ENCODE measurements at regions not wholly inside any gene's neighbourhood (a gene's known extent, or its start where the extent isn't known, plus 50 kb on each side); places are given as distances from the start of the nearest gene placed in this dataset.
"Not testable (repeated sequence)": the region's sequence is repeated elsewhere in the genome, so short reads cannot be mapped to it uniquely, and the experiment has no call there.

DNA sequence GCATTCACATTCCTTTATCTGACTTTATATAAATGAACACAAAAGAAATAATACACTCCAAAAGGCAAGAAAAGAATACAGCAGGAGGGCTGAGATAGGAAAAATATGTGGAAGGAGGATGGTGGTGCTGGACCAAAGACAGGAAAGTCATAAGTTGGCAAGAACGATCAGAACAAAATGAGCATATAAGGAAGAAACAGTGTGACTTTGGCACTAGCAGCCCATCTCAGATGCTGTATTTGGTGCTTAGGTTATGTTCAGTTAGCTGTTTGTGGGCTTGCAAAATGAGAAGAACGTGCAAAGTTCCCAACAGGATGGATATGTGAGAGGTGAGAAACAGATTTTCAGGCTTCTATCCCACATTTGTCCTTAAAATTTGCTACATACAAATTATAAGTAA is 719.8 kb upstream of the ADGRL4 start:
- Histone ChIP-seq H3K9me3 (ENCODE audit: control insufficient read depth in 5 of 5, low read length in 5 of 5) (no peaks in the 10 kb centered on the region), H3K4me1 (ENCODE audit: control insufficient read depth in 5 of 5, insufficient read depth in 5 of 5, low read length in 5 of 5) (peaks cover 0 to 5% (median 0%) of the 10 kb centered on the region in 5 donors), H3K27ac (ENCODE audit: low read depth, low read length) (no peak overlapping the region), H3K4me3 (ENCODE audit: low read depth in 1 of 5, low read length in 5 of 5) (no peak overlapping the region), H3K36me3 (ENCODE audit: control insufficient read depth in 5 of 5, insufficient read depth in 5 of 5, low read length in 5 of 5) (no peaks in the 10 kb centered on the region), H3K9ac (ENCODE audit: low read length in 5 of 5) (no peak overlapping the region), H3K27me3 (ENCODE audit: control insufficient read depth in 5 of 5, insufficient read depth in 4 of 5, low read length in 5 of 5) (no peaks in the 10 kb centered on the region)

DNA sequence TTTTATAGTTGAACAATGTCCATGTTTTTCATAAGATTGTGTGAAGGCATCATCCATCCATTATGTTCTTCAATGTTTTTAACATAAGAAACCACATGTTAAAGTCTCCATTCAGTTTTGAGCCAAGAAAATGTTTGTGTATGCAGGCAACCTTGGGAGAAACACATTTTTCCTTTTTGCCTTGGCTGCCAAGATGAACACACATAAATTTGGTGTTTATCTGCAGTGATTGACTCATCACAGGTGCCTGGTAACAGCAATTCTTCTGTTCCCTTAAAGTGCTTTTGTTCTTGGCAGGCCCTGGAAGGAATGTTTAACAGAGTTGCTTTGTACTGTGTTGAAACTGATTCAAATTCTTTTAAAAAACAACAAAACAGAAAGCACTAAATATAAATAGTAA is 709.9 kb upstream of the ADGRL4 start:
- Histone ChIP-seq H3K36me3 (ENCODE audit: control insufficient read depth in 5 of 5, insufficient read depth in 5 of 5, low read length in 5 of 5) (no peaks in the 10 kb centered on the region), H3K27ac (ENCODE audit: low read depth, low read length) (no peak overlapping the region), H3K4me1 (ENCODE audit: control insufficient read depth in 5 of 5, insufficient read depth in 5 of 5, low read length in 5 of 5) (no peaks in the 10 kb centered on the region), H3K9me3 (ENCODE audit: control insufficient read depth in 5 of 5, low read length in 5 of 5) (peaks cover 0 to 8% (median 0%) of the 10 kb centered on the region in 5 donors), H3K4me3 (ENCODE audit: low read depth in 1 of 5, low read length in 5 of 5) (no peak overlapping the region), H3K27me3 (ENCODE audit: control insufficient read depth in 5 of 5, insufficient read depth in 4 of 5, low read length in 5 of 5) (no peaks in the 10 kb centered on the region), H3K9ac (ENCODE audit: low read length in 5 of 5) (no peak overlapping the region)

DNA sequence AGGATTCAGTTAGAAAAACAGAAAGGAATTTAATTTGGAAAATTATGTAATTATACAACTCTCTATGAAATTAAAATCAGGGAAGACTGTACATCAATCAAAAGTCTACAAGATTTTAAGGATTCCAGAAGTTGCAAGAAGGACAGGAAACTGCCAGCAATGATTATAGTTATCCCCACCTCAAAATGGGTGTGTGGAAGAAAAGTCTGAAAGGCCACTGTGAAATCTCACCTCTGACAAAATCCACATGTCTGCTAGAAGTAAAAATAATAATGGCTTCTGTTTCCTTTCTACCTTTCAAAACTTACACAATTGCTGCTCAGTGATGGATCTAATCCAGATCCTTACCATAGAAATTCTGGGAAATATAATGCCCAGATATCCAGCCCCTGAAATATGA is 708.1 kb upstream of the ADGRL4 start:
- no peak overlapping the region for H3K27ac ChIP-seq (ENCODE audit: low read depth, low read length)
- H3K27me3 ChIP-seq (ENCODE audit: control insufficient read depth in 5 of 5, insufficient read depth in 4 of 5, low read length in 5 of 5): no peaks in the 10 kb centered on the region
- no peak overlapping the region for H3K4me3 ChIP-seq (ENCODE audit: low read depth in 1 of 5, low read length in 5 of 5)
- no peak overlapping the region for H3K9ac ChIP-seq (ENCODE audit: low read length in 5 of 5)
- no peaks in the 10 kb centered on the region for H3K36me3 ChIP-seq (ENCODE audit: control insufficient read depth in 5 of 5, insufficient read depth in 5 of 5, low read length in 5 of 5)
- no peaks in the 10 kb centered on the region for H3K4me1 ChIP-seq (ENCODE audit: control insufficient read depth in 5 of 5, insufficient read depth in 5 of 5, low read length in 5 of 5)
- peaks cover 0 to 8% (median 0%) of the 10 kb centered on the region in 5 donors for H3K9me3 ChIP-seq (ENCODE audit: control insufficient read depth in 5 of 5, low read length in 5 of 5)

DNA sequence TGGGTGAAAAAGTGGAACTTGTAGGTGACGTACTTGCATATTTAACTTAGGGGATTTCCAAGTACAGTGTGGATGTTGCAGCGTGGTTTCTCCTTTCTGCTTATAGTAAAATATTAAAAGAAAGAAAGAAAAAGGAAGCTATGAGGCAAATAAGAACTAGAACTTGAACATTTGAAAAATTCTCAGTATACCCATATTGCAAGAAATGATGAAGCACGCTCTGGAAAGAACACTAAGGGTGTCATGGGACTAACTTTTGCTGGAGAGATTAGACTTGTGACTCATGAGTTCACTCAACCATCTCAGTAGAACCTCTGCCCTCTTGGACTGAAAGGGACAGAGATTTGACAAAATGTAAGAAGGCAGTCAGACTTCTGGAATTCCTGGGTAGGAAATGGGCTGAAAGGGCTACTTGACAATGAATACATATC is 704.5 kb upstream of the ADGRL4 start:
- no peak overlapping the region for H3K4me3 ChIP-seq (ENCODE audit: low read depth in 1 of 5, low read length in 5 of 5)

DNA sequence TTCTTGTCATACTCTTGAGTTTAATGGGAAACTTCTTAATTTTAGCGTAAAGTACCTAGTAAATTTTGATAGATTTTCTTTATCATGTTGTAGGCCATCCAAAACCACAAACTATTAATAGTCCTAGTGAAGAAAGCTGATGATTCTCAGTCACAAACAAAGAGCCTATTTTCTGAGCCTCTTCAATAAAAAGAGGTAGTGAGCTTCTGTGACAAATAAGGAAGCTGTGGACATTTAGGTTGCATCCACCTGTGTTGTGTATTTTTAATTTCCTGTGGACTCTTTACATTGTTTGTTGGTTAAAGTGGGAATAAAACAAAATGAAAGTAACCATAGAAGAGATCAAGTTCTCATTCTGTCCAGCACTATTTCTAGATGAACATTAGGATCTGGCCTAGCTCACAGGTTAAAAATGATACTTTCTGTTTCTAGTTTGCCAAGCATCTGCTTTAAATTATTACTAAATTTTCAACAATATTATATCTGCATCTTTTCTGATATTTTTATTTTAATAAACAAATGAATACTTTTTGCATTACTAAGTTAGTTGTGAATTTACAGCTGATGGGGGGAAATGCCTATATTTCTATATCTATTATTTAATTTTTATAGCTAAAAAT is 702.2 kb upstream of the ADGRL4 start:
- H3K9ac ChIP-seq (ENCODE audit: low read length in 5 of 5): no peak overlapping the region
- no peaks in the 10 kb centered on the region for H3K27me3 ChIP-seq (ENCODE audit: control insufficient read depth in 5 of 5, insufficient read depth in 4 of 5, low read length in 5 of 5)
- H3K4me3 ChIP-seq (ENCODE audit: low read depth in 1 of 5, low read length in 5 of 5): no peak overlapping the region
- H3K4me1 ChIP-seq (ENCODE audit: control insufficient read depth in 5 of 5, insufficient read depth in 5 of 5, low read length in 5 of 5): no peaks in the 10 kb centered on the region
- no peaks in the 10 kb centered on the region for H3K36me3 ChIP-seq (ENCODE audit: control insufficient read depth in 5 of 5, insufficient read depth in 5 of 5, low read length in 5 of 5)
- no peak overlapping the region for H3K27ac ChIP-seq (ENCODE audit: low read depth, low read length)
- peaks cover 0 to 6% (median 0%) of the 10 kb centered on the region in 5 donors for H3K9me3 ChIP-seq (ENCODE audit: control insufficient read depth in 5 of 5, low read length in 5 of 5)

More for the DNA sequence above, 704.5 kb upstream of the ADGRL4 start:
- no peaks in the 10 kb centered on the region for H3K27me3 ChIP-seq (ENCODE audit: control insufficient read depth in 5 of 5, insufficient read depth in 4 of 5, low read length in 5 of 5)
- no peak overlapping the region for H3K27ac ChIP-seq (ENCODE audit: low read depth, low read length)
- H3K4me1 ChIP-seq (ENCODE audit: control insufficient read depth in 5 of 5, insufficient read depth in 5 of 5, low read length in 5 of 5): no peaks in the 10 kb centered on the region
- H3K36me3 ChIP-seq (ENCODE audit: control insufficient read depth in 5 of 5, insufficient read depth in 5 of 5, low read length in 5 of 5): no peaks in the 10 kb centered on the region
- no peaks in the 10 kb centered on the region for H3K9me3 ChIP-seq (ENCODE audit: control insufficient read depth in 5 of 5, low read length in 5 of 5)
- no peak overlapping the region for H3K9ac ChIP-seq (ENCODE audit: low read length in 5 of 5)

DNA sequence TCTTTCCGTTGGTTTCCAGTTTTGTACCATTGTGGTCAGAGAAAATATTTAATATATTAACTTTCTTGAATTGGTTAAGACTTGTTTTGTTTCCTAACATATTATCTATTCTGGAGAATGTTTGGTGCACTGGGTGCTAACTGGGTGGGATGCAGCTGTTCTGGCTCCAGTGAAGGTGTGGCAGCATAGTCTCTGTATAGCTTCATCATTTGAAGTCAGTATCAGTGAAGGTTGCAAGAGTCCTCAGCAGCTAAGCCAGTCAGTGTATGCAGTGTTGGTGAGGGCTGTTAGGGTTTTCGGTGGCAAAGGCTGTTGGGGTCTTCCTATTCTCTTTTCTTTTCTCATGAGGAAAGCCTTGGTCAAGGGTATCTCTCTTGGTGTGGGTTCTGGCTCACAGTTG is 698.7 kb upstream of the ADGRL4 start:
- Histone ChIP-seq H3K9ac (ENCODE audit: low read length in 5 of 5) (no peak overlapping the region), H3K36me3 (ENCODE audit: control insufficient read depth in 5 of 5, insufficient read depth in 5 of 5, low read length in 5 of 5) (no peaks in the 10 kb centered on the region), H3K4me1 (ENCODE audit: control insufficient read depth in 5 of 5, insufficient read depth in 5 of 5, low read length in 5 of 5) (no peaks in the 10 kb centered on the region), H3K9me3 (ENCODE audit: control insufficient read depth in 5 of 5, low read length in 5 of 5) (peaks cover 0 to 6% (median 0%) of the 10 kb centered on the region in 5 donors), H3K4me3 (ENCODE audit: low read depth in 1 of 5, low read length in 5 of 5) (no peak overlapping the region), H3K27me3 (ENCODE audit: control insufficient read depth in 5 of 5, insufficient read depth in 4 of 5, low read length in 5 of 5) (no peaks in the 10 kb centered on the region), H3K27ac (ENCODE audit: low read depth, low read length) (no peak overlapping the region)

DNA sequence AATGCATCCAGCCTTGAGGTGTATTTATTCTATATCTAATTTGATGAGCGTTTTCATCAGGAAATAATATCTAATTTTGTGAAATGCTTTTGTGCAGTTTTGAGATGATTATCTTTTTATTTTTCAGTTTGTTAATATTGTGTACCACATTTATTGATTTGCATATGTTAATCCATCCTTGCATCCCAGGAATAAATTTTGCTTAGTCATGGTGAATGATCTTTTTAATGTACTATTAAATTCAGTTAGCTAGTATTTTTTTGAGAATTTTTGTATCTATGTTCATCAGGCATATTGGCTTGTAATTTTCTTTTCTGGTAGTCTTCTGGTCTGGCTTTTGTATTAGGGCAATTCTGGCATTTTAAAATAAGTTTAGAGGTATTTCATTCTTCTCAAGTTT is 697.5 kb upstream of the ADGRL4 start:
- no peak overlapping the region for H3K4me3 ChIP-seq (ENCODE audit: low read depth in 1 of 5, low read length in 5 of 5)
- H3K9ac ChIP-seq (ENCODE audit: low read length in 5 of 5): no peak overlapping the region
- no peaks in the 10 kb centered on the region for H3K36me3 ChIP-seq (ENCODE audit: control insufficient read depth in 5 of 5, insufficient read depth in 5 of 5, low read length in 5 of 5)
- H3K9me3 ChIP-seq (ENCODE audit: control insufficient read depth in 5 of 5, low read length in 5 of 5): peaks cover 0 to 6% (median 0%) of the 10 kb centered on the region in 5 donors
- no peaks in the 10 kb centered on the region for H3K4me1 ChIP-seq (ENCODE audit: control insufficient read depth in 5 of 5, insufficient read depth in 5 of 5, low read length in 5 of 5)
- no peak overlapping the region for H3K27ac ChIP-seq (ENCODE audit: low read depth, low read length)
- no peaks in the 10 kb centered on the region for H3K27me3 ChIP-seq (ENCODE audit: control insufficient read depth in 5 of 5, insufficient read depth in 4 of 5, low read length in 5 of 5)

DNA sequence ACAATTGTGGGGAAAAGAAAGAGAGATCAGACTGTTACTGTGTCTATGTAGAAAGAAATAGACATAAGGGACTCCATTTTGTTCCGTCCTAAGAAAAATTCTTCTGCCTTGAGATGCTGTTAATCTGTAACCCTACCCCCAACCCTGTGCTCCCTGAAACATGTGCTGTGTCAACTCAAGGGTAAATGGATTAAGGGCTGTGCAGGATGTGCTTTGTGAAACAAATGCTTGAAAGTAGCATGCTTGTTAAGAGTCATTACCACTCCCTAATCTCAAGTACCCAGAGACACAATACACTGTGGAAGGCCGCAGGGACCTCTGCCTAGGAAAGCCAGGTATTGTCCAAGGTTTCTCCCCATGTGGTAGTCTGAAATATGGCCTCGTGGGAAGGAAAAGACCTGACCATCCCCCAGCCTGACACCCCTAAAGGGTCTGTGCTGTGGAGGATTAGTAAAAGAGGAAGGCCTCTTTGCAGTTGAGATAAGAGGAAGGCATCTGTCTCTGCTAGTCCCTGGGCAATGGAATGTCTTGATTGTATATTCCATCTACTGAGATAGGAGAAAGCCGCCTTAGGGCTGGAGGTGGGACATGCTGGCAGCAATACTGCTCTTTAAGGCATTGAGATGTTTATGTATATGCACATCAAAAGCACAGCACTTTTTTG is 695.9 kb upstream of the ADGRL4 start:
- H3K4me3 ChIP-seq (ENCODE audit: low read depth in 1 of 5, low read length in 5 of 5); H3K27me3 ChIP-seq (ENCODE audit: control insufficient read depth in 5 of 5, insufficient read depth in 4 of 5, low read length in 5 of 5); H3K27ac ChIP-seq (ENCODE audit: low read depth, low read length); H3K36me3 ChIP-seq (ENCODE audit: control insufficient read depth in 5 of 5, insufficient read depth in 5 of 5, low read length in 5 of 5); H3K9me3 ChIP-seq (ENCODE audit: control insufficient read depth in 5 of 5, low read length in 5 of 5); H3K9ac ChIP-seq (ENCODE audit: low read length in 5 of 5); H3K4me1 ChIP-seq (ENCODE audit: control insufficient read depth in 5 of 5, insufficient read depth in 5 of 5, low read length in 5 of 5): not testable (repeated sequence)

DNA sequence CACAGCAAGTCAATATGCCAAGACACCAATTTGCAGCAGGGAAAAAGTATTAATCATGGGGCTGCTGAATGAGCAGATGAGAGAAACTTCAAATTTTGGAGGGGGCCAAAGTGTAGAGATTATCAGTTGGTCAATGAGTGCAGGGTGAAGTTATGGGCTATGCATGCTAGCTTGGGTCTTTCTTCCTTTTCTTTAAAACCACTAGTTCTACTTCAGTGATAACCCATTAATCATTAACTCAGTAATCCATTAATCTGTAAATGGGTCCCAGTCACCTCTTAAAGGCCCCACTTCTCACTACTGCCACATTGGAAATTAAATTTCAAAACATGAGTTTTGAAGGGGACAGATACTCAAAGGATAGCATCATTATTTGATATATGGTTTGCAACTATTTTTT is 688.6 kb upstream of the ADGRL4 start:
- Histone ChIP-seq H3K4me1 (ENCODE audit: control insufficient read depth in 5 of 5, insufficient read depth in 5 of 5, low read length in 5 of 5) (no peaks in the 10 kb centered on the region), H3K9ac (ENCODE audit: low read length in 5 of 5) (no peak overlapping the region), H3K36me3 (ENCODE audit: control insufficient read depth in 5 of 5, insufficient read depth in 5 of 5, low read length in 5 of 5) (no peaks in the 10 kb centered on the region), H3K27me3 (ENCODE audit: control insufficient read depth in 5 of 5, insufficient read depth in 4 of 5, low read length in 5 of 5) (no peaks in the 10 kb centered on the region), H3K9me3 (ENCODE audit: control insufficient read depth in 5 of 5, low read length in 5 of 5) (no peaks in the 10 kb centered on the region), H3K4me3 (ENCODE audit: low read depth in 1 of 5, low read length in 5 of 5) (no peak overlapping the region), H3K27ac (ENCODE audit: low read depth, low read length) (no peak overlapping the region)

DNA sequence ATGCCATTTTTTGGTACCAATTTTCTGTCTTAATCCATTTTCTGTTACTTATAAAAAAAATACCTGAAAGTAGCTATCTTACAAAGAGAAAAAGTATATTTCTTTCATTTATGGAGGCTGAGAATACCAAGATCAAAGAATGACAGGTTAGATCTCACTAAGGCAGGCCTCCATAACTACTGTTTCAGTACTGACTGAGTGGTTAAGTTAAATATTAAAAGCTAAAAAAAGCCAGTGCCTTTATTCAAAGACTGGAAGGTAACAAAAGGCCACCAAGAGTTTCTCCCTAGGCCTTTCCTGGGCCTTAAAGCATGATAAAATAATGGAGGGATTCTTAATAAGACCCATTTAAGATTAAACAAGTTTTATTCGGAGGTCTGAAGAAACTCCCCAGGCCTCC is 687.7 kb upstream of the ADGRL4 start:
- no peaks in the 10 kb centered on the region for H3K9me3 ChIP-seq (ENCODE audit: control insufficient read depth in 5 of 5, low read length in 5 of 5)
- no peaks in the 10 kb centered on the region for H3K4me1 ChIP-seq (ENCODE audit: control insufficient read depth in 5 of 5, insufficient read depth in 5 of 5, low read length in 5 of 5)
- no peak overlapping the region for H3K4me3 ChIP-seq (ENCODE audit: low read depth in 1 of 5, low read length in 5 of 5)
- no peaks in the 10 kb centered on the region for H3K27me3 ChIP-seq (ENCODE audit: control insufficient read depth in 5 of 5, insufficient read depth in 4 of 5, low read length in 5 of 5)
- no peak overlapping the region for H3K9ac ChIP-seq (ENCODE audit: low read length in 5 of 5)
- H3K36me3 ChIP-seq (ENCODE audit: control insufficient read depth in 5 of 5, insufficient read depth in 5 of 5, low read length in 5 of 5): no peaks in the 10 kb centered on the region
- H3K27ac ChIP-seq (ENCODE audit: low read depth, low read length): no peak overlapping the region
